ENCODE measurements at regions not wholly inside any gene's neighbourhood (a gene's known extent, or its start where the extent isn't known, plus 50 kb on each side); places are given as distances from the start of the nearest gene placed in this dataset.
"Not testable (repeated sequence)": the region's sequence is repeated elsewhere in the genome, so short reads cannot be mapped to it uniquely, and the experiment has no call there.

DNA sequence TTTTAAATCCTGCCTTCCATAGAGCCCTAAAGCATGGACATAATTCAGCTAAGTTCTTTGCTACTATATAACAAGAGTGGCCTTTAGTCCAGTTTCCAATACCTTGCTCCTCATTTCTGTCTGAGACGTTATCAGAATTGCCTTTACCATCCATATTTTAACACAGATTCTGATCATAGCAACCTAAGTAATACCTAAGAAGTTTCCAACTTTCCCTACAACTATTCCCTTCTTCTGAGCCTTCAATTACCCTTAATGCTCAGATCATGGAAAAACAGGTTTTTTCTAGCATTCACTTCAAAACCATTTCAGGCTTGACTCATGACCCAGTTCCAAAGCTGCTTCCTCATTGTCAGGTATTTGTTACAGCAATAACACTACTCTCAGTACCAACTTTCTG lies 367.1 kb downstream of the C6orf118 start:
- in situ Hi-C loops (cut with MboI; ENCODE audit: low pct_unique_long_range_greater_than_20kb in 2 of 9, low sequenced_read_pairs in 9 of 9, unreplicated experiment in 9 of 9), result loop anchor here in 1 of 9 experiments (25.0 kb wide), 1 partner anchor 295 kb away; no protein-coding TSS in a partner anchor
- ATAC-seq (replicated peaks in 6 of 8), result no peak

DNA sequence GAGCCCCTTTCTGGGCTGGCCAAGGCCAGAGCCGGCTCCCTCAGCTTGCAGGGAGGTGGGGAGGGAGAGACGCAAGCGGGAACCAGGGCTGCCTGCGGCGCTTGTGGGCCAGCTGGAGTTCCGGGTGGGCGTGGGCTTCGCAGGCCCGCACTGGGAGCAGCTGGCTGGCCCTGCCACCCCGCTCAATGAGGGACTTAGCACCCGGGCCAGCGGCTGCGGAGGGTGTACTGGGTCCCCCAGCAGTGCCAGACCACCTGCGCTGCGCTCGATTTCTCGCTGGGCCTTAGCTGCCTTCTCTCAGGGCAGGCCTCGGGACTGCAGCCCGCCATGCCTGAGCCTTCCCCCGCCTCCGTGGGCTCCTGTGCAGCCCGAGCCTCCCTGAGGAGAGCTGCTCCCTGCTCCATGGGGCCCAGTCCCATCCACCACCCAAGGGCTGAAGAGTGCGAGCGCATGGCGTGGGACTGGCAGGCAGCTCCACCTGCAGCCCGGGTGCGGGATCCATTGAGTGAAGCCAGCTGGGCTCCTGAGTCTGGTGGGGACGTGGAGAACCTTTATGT lies 376.1 kb downstream of the C6orf118 start:
- in situ Hi-C loops (cut with MboI; ENCODE audit: low pct_unique_long_range_greater_than_20kb in 2 of 9, low sequenced_read_pairs in 9 of 9, unreplicated experiment in 9 of 9), result loop anchor here in 1 of 9 experiments (25.0 kb wide), 1 partner anchor 304 kb away; no protein-coding TSS in a partner anchor
- 64 to 100% methylated on average over 2 to 4 of the region's 28 CpGs; no CpG with 5 or more reads in 8 of the 10 experiments for WGBS, 10 experiments
- not testable (repeated sequence) for H3K4me3 ChIP-seq

More for the DNA sequence above, 367.1 kb downstream of the C6orf118 start:
- Histone ChIP-seq H3K4me3 (no peak overlapping the region), H3K27ac (no peak overlapping the region), H3K4me1 (replicated peaks in 1 of 2) (peaks cover under 1 to 2% of the 10 kb centered on the region in 2 donors)
- WGBS, 10 experiments, result 0 to 100% (median 83%) methylated on average over 1 of the region's 1 CpG; no CpG with 5 or more reads in 1 of the 10 experiments

GRCh38 chr6:164929408-164929977 lies 379.9 kb downstream of the C6orf118 start:
- in situ Hi-C loops (cut with MboI; ENCODE audit: low pct_unique_long_range_greater_than_20kb in 2 of 9, low sequenced_read_pairs in 9 of 9, unreplicated experiment in 9 of 9), result loop anchor here in 1 of 9 experiments (25.0 kb wide), 1 partner anchor 308 kb away; no protein-coding TSS in a partner anchor
- 64 to 100% (median 82%) methylated on average over 1 to 11 of the region's 13 CpGs for WGBS, 10 experiments
- Histone ChIP-seq H3K27ac (peak overlapping the region; percentile 75 to 77), H3K4me1 (replicated peaks in 1 of 2) (peaks cover 42 to 50% of the 10 kb centered on the region in 2 donors), H3K4me3 (peak overlapping the region in 2 of 5 donors; percentile 3 to 34)
- peak in 4 of 8 experiments; percentile 0 to 28 (median 12) for ATAC-seq (replicated peaks in 6 of 8)

More for the DNA sequence above, 376.1 kb downstream of the C6orf118 start:
- peaks cover 18 to 20% of the 10 kb centered on the region in 2 donors for H3K4me1 ChIP-seq (replicated peaks in 1 of 2)
- ATAC-seq (replicated peaks in 6 of 8); H3K27ac ChIP-seq: not testable (repeated sequence)

DNA sequence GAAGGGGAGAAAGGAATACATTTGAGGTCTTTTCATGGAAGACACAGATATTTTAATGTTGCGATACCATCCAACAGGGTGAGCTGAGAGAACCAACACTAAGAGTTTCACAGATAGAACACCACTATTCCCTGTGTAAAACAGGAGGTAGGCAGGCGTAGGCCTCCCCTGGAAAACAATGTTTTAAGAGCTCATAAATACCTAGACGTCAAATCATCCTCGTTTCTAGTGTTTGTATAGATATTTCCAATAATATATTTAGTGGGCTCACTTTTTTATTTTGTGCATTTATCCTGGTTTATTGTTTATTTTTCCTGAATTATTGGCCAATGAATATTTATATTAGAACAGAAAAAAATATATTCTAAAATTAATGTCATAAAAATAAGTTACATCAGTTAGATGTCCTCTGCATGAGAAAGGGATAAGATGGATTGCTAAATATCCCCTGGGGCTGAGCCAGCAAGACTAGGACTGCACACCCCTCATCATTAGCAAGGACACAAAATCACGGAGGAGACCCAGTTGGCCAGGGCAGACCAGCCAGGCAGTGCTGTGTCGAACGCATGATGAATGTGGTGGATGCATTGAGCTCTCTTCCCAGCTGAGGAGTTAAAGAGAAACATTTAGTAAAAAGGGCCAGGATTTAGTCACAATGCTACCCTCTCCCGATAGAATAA lies 380.5 kb downstream of the C6orf118 start:
- WGBS, 10 experiments, result 39 to 88% (median 70%) methylated on average over 2 to 8 of the region's 8 CpGs; no CpG with 5 or more reads in 1 of the 10 experiments
- peak overlapping the region in 4 of 5 donors; percentile 17 to 34 (median 20) for H3K4me3 ChIP-seq
- H3K27ac ChIP-seq, result peak overlapping the region; percentile 63 to 77

GRCh38 chr6:164928057-164928727 lies 381.2 kb downstream of the C6orf118 start:
- H3K4me3 ChIP-seq, result peak overlapping the region; percentile 11 to 34 (median 18)
- peaks cover 42 to 50% of the 10 kb centered on the region in 2 donors for H3K4me1 ChIP-seq (replicated peaks in 1 of 2)
- peak in 5 of 8 experiments; percentile 44 to 70 (median 58) for ATAC-seq (replicated peaks in 6 of 8)
- WGBS, 10 experiments, result 2 to 76% (median 34%) methylated on average over 4 to 13 of the region's 17 CpGs; no CpG with 5 or more reads in 2 of the 10 experiments
- H3K27ac ChIP-seq, result peak overlapping the region; percentile 63 to 77
- in situ Hi-C loops (cut with MboI; ENCODE audit: low pct_unique_long_range_greater_than_20kb in 2 of 9, low sequenced_read_pairs in 9 of 9, unreplicated experiment in 9 of 9), result loop anchor here in 1 of 9 experiments (25.0 kb wide), 1 partner anchor 309 kb away; no protein-coding TSS in a partner anchor

More for the DNA sequence above, 380.5 kb downstream of the C6orf118 start:
- peak in 5 of 8 experiments; percentile 50 to 84 (median 76) for ATAC-seq (replicated peaks in 6 of 8)
- H3K4me1 ChIP-seq (replicated peaks in 1 of 2), result peaks cover 42 to 50% of the 10 kb centered on the region in 2 donors
- in situ Hi-C loops (cut with MboI; ENCODE audit: low pct_unique_long_range_greater_than_20kb in 2 of 9, low sequenced_read_pairs in 9 of 9, unreplicated experiment in 9 of 9), result loop anchor here in 1 of 9 experiments (25.0 kb wide), 1 partner anchor 308 kb away; no protein-coding TSS in a partner anchor

- ATAC-seq (replicated peaks in 6 of 8), result peak; percentile 75 to 99 (median 85)
- Histone ChIP-seq H3K27ac (peak overlapping the region; percentile 63 to 77), H3K4me1 (replicated peaks in 1 of 2) (peaks cover 42 to 50% of the 10 kb centered on the region in 2 donors), H3K4me3 (peak overlapping the region; percentile 11 to 34 (median 18))
- 6 to 100% (median 32%) methylated on average over 1 to 15 of the region's 17 CpGs for WGBS, 10 experiments
- in situ Hi-C loops (cut with MboI; ENCODE audit: low pct_unique_long_range_greater_than_20kb in 2 of 9, low sequenced_read_pairs in 9 of 9, unreplicated experiment in 9 of 9), result loop anchor here in 1 of 9 experiments (25.0 kb wide), 1 partner anchor 310 kb away; no protein-coding TSS in a partner anchor
Measured at GRCh38 chr6:164927288-164928056, 381.9 kb downstream of the C6orf118 start.

GRCh38 chr6:164926686-164927085 lies 382.7 kb downstream of the C6orf118 start:
- in situ Hi-C loops (cut with MboI; ENCODE audit: low pct_unique_long_range_greater_than_20kb in 2 of 9, low sequenced_read_pairs in 9 of 9, unreplicated experiment in 9 of 9), result loop anchor here in 1 of 9 experiments (25.0 kb wide), 1 partner anchor 311 kb away; no protein-coding TSS in a partner anchor
- no peak overlapping the region for H3K4me3 ChIP-seq
- ATAC-seq (replicated peaks in 6 of 8), result peak in 1 of 8 experiments; percentile 22
- H3K27ac ChIP-seq, result peak overlapping the region in 1 of 2 donors; percentile 41
- 25 to 83% (median 64%) methylated on average over 1 to 2 of the region's 2 CpGs; no CpG with 5 or more reads in 1 of the 10 experiments for WGBS, 10 experiments
- H3K4me1 ChIP-seq (replicated peaks in 1 of 2), result peaks cover 42 to 50% of the 10 kb centered on the region in 2 donors

DNA sequence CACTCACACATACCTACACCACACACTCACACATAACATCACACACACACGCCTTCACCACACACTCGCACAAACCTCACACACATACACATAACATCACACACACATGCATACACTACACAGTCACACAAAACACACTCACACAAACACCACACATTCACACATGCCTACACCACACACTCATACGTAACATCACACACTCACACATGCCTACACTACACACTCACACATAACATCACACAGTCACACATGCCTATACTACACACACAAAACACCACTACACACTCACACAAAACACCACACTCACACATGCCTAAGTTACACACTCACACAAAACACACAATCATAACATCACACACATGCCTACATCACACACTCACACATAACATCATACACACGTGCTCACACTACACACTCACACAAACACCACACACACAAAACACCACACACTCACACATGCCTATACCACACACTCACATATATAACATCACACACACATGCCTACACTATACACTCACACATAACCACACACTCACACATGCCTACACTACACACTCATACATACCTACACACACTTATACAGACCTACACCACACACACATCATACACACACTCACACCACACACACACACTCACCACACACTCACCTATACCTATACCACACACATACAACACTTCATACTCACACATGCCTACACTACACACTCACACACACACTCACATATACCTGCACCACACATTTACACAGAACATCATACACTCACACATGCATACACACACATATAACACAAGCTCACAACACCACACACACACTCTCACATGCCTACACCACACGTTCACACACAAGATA lies 383.5 kb downstream of the C6orf118 start:
- Histone ChIP-seq H3K4me3 (no peak overlapping the region), H3K27ac (peak overlapping the region in 1 of 2 donors; percentile 41)

DNA sequence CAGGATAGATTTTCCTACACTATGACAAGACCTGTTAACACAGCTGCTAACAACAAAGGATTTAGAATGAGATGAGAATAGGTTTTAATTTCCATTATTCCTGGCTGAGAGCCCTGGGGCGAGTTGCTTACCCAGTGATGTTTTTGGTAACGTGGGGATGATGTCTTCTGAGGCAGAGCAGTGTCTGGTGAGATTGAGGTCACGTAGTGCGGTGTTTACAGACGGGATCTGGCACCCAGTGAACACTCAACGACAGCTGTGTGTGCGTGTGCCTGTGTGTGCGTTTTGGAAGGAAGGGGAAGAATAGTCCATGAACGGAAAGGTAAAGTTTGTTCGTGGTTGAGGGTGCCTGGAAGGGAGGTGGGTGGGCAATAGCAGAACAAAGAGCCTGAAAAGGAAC lies 384.7 kb downstream of the C6orf118 start:
- H3K27ac ChIP-seq, result no peak overlapping the region
- 27 to 100% (median 86%) methylated on average over 1 to 10 of the region's 10 CpGs; no CpG with 5 or more reads in 1 of the 10 experiments for WGBS, 10 experiments
- in situ Hi-C loops (cut with MboI; ENCODE audit: low pct_unique_long_range_greater_than_20kb in 2 of 9, low sequenced_read_pairs in 9 of 9, unreplicated experiment in 9 of 9), result loop anchor here in 5 of 9 experiments (25.0 kb wide), 4 partner anchors 313 to 1512 kb away; partner anchors contain the start of gene QKI (in 1 of the 5)
- H3K4me3 ChIP-seq, result no peak overlapping the region
- H3K4me1 ChIP-seq (replicated peaks in 1 of 2), result peaks cover 34 to 43% of the 10 kb centered on the region in 2 donors
- ATAC-seq (replicated peaks in 6 of 8), result no peak

More for the DNA sequence above, 383.5 kb downstream of the C6orf118 start:
- in situ Hi-C loops (cut with MboI; ENCODE audit: low pct_unique_long_range_greater_than_20kb in 2 of 9, low sequenced_read_pairs in 9 of 9, unreplicated experiment in 9 of 9), result loop anchor here in 1 of 9 experiments (25.0 kb wide), 1 partner anchor 311 kb away; no protein-coding TSS in a partner anchor
- peaks cover 42 to 50% of the 10 kb centered on the region in 2 donors for H3K4me1 ChIP-seq (replicated peaks in 1 of 2)
- ATAC-seq (replicated peaks in 6 of 8), result no peak
- 60 to 100% (median 80%) methylated on average over 1 to 4 of the region's 5 CpGs; no CpG with 5 or more reads in 4 of the 10 experiments for WGBS, 10 experiments

- ATAC-seq (replicated peaks in 6 of 8), result no peak
- Histone ChIP-seq H3K27ac (no peak overlapping the region), H3K4me3 (no peak overlapping the region), H3K4me1 (replicated peaks in 1 of 2) (peaks cover 9 to 18% of the 10 kb centered on the region in 2 donors)
- WGBS, 10 experiments, result 13 to 100% (median 72%) methylated on average over 1 of the region's 1 CpG; no CpG with 5 or more reads in 2 of the 10 experiments
- in situ Hi-C loops (cut with MboI; ENCODE audit: low pct_unique_long_range_greater_than_20kb in 2 of 9, low sequenced_read_pairs in 9 of 9, unreplicated experiment in 9 of 9), result loop anchor here in 4 of 9 experiments (25.0 kb wide), 3 partner anchors 705 to 1505 kb away; partner anchors contain the start of gene QKI (in 1 of the 4)
Measured at GRCh38 chr6:164917211-164917610, 392.2 kb downstream of the C6orf118 start.
